ENCODE measurements at regions not wholly inside any gene's neighbourhood (a gene's known extent, or its start where the extent isn't known, plus 50 kb on each side); places are given as distances from the start of the nearest gene placed in this dataset.

DNA sequence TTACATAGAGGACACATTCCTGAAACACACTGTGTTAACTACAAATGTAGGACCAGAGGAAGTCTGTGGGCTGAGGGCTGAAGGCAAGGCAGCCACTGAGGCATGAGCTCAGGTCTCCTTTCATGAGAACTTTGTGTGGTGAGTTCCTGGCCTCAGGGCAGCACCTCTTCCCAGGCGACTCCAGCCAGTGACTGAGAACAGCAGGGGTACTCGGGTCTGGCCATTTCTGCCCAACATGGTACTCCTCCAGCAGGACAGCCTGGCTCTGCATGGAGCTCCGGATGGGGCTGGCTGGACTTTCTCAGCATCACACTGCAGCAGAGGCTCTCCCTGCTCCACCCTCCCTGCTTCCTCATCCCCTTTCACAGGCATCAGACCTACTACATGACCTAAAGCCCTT lies 125.5 kb upstream of the SPATS2L start:
- Histone ChIP-seq H3K4me3 (replicated peaks in 1 of 3; ENCODE audit: insufficient read depth in 1 of 3, low read depth in 1 of 3, low read length in 3 of 3) (no peak overlapping the region), H3K36me3 (ENCODE audit: control insufficient read depth in 2 of 2, extremely low read depth in 1 of 2, insufficient read depth in 2 of 2, low read length in 2 of 2) (no peaks in the 10 kb centered on the region), H4K20me1 (replicated peaks; ENCODE audit: control insufficient read depth, extremely low read depth, insufficient read depth, low read length) (no peaks in the 10 kb centered on the region), H3K9me3 (replicated peaks; ENCODE audit: control insufficient read depth, insufficient read depth, low read length) (no peaks in the 10 kb centered on the region), H3K79me2 (ENCODE audit: control insufficient read depth, insufficient read depth, low read length) (no peaks in the 10 kb centered on the region), H3K4me2 (ENCODE audit: insufficient read depth, low read length) (no peak overlapping the region), H3K4me1 (ENCODE audit: control insufficient read depth, extremely low read depth, insufficient read depth, low read length) (no peaks in the 10 kb centered on the region), H3K9me1 (replicated peaks; ENCODE audit: control insufficient read depth, extremely low read depth, insufficient read depth, low read length) (no peaks in the 10 kb centered on the region), H3K27ac (ENCODE audit: insufficient read depth, low read depth, low read length) (no peak overlapping the region), H3K27me3 (ENCODE audit: control insufficient read depth in 2 of 2, insufficient read depth in 2 of 2, low read length in 2 of 2) (peaks cover 6% of the 10 kb centered on the region in 2 experiments), H2AFZ (ENCODE audit: low read depth, low read length) (no peak overlapping the region), H3K9ac (replicated peaks; ENCODE audit: extremely low read depth, insufficient read depth, low read length) (no peak overlapping the region)
- intact Hi-C loops (cut with micrococcal nuclease) (loop anchor here (10.0 kb wide), 1 partner anchor 196 kb away; no protein-coding TSS in a partner anchor), dilution Hi-C loops (cut with MboI; ENCODE audit: extremely low pct_ligation_motif_present, low sequenced_read_pairs) (no loop called here)
- TF ChIP-seq JUN (IDR thresholded peaks at IDR 0.05; ENCODE audit: borderline replicate concordance, insufficient read depth, insufficient read length, low read depth) (no peak), EZH2 (IDR thresholded peaks at IDR 0.05; ENCODE audit: borderline replicate concordance, low read depth, low read length, severe bottlenecking) (no peak), GATA2 (IDR thresholded peaks at IDR 0.05; ENCODE audit: insufficient read depth, insufficient read length, low read depth, low read length) (no peak), POLR2AphosphoS5 (IDR thresholded peaks at IDR 0.05; ENCODE audit: insufficient read depth, low read depth, low read length) (no peak), FOS (IDR thresholded peaks at IDR 0.05; ENCODE audit: borderline replicate concordance, insufficient read depth, low read length) (no peak), POLR2A (IDR thresholded peaks at IDR 0.05; ENCODE audit: low read depth, low read length) (no peak), MYC (IDR thresholded peaks at IDR 0.05; ENCODE audit: low read depth, low read length) (no peak)
- TF ChIP-seq, protein P1, sequence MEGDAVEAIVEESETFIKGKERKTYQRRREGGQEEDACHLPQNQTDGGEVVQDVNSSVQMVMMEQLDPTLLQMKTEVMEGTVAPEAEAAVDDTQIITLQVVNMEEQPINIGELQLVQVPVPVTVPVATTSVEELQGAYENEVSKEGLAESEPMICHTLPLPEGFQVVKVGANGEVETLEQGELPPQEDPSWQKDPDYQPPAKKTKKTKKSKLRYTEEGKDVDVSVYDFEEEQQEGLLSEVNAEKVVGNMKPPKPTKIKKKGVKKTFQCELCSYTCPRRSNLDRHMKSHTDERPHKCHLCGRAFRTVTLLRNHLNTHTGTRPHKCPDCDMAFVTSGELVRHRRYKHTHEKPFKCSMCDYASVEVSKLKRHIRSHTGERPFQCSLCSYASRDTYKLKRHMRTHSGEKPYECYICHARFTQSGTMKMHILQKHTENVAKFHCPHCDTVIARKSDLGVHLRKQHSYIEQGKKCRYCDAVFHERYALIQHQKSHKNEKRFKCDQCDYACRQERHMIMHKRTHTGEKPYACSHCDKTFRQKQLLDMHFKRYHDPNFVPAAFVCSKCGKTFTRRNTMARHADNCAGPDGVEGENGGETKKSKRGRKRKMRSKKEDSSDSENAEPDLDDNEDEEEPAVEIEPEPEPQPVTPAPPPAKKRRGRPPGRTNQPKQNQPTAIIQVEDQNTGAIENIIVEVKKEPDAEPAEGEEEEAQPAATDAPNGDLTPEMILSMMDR (IDR thresholded peaks at IDR 0.05; ENCODE audit: extremely low read depth in 1 of 2, insufficient read depth in 1 of 2, low read depth in 1 of 2, low read length in 2 of 2): no peak
- TF ChIP-seq, protein P2, sequence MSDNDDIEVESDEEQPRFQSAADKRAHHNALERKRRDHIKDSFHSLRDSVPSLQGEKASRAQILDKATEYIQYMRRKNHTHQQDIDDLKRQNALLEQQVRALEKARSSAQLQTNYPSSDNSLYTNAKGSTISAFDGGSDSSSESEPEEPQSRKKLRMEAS (IDR thresholded peaks at IDR 0.05; ENCODE audit: insufficient read depth, insufficient read length): no peak
- BruUV-seq (replicated peaks): no TSS peak
- DNase-seq (ENCODE audit: low read depth, low spot score) (no peak), FAIRE-seq (no peak)
- CTCF ChIA-PET: interaction anchor here (1.4 to 2.0 kb wide), 2 partner anchors 10 to 14 kb away, joined by 3 to 8 read pairs; no protein-coding TSS in a partner anchor
- POLR2A ChIA-PET: no interaction called here

Data from endothelial cell of umbilical vein (primary cell).